ENCODE measurements at regions not wholly inside any gene's neighbourhood (a gene's known extent, or its start where the extent isn't known, plus 50 kb on each side); places are given as distances from the start of the nearest gene placed in this dataset.

- DNase-seq (ENCODE audit: low spot score): peak; percentile 74
Observed at GRCh38 chr7:4612939-4613841, 68.9 kb upstream of the FOXK1 start.

GRCh38 chr7:4613846-4614548 lies 68.1 kb upstream of the FOXK1 start:
- peak; percentile 27 for DNase-seq (ENCODE audit: low spot score)

- DNase-seq (ENCODE audit: low spot score): no peak
Observed at GRCh38 chr7:4616116-4616515, 66.0 kb upstream of the FOXK1 start.

DNA sequence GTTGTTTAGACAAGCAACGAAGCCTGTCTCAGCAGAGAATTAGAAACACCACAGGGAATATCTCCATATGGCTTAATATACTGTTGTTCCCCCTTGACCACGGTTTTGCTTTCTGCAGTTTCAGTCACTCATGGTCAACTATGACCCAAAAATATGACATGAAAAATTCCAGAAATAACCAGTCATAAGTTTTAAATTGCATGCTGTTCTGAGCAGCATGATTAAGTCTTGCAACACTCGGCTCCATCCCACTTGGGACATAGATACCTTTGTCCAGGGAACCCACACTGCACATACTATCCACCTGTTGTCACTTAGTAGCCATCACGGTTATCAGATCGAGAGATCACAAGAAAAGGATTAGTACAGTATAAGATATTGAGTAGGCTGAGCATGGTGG lies 60.7 kb upstream of the FOXK1 start:
- DNase-seq (ENCODE audit: low spot score): no peak

GRCh38 chr7:4626318-4626845 lies 55.7 kb upstream of the FOXK1 start:
- DNase-seq (ENCODE audit: low spot score): no peak

DNA sequence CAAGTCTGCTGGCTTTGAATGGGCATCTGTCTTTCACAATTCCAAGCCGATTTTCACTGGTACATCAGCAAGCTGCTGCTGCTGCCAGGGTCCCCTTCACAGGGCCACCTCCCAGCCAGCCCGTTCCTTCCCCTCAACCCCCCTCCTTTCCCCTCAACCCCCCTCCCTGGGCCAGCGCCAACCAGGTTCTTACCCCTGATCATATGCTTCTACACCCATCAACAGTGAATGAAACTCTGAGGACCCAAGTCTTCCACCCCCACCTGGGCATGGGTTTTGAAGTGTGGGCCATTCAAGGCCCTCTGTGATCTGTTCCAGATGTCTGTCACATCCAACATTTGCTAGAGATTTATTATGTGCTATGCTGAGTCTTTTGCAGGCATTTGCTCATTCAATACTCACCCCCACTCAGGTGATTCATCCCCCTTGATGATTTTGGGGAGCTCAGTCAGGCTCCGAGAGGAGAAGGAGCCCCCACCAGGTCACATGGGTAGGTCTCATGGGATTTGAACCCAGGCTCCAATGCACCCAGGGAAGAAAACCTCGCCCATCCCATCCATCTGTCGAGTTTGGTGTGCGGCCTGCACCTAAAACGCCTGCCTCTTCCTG lies 52.7 kb upstream of the FOXK1 start:
- DNase-seq (ENCODE audit: low spot score): no peak

DNA sequence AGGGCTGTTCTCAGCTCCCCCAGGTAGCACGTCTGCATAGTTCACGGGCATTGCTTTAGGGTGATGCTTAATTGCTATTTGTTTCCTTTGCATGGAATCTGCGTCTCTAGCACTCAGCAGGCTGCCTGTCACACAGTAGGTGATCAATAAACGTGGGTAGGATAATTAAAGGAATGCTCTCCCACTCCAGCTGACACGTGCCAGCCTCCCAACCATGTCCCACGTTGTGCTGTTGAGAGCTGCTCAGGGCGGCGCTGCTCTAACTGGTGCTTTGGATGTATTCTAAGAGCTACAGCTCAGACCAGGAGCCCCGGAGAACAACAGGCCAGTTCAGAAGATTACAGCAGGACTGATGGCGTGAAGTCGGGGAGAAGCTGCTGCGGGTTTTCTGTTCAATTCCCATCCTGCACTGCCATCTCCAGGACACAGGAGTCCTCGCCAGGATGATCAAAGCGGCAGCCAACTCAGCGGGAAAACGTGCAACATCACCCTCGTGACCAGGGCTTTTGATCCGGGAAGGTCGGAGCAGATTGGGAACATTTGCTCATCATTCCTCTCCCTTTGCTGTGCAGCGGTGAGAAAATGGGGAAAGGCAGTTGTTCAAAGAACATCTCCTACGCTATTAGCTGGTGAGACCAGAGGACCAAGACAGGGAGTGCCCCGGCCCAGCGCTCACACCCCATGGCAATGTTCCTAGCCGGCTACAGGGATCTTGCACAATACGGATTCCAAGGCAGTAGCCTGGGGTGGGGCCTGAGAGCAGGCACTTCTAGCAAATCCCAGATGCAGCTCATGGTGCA lies 50.5 kb upstream of the FOXK1 start:
- DNase-seq (ENCODE audit: low spot score): peak; percentile 86

Measured in kidney tubule cell (primary cell).